GM12878 (cell line): ENCODE measurements at regions not wholly inside any gene's neighbourhood (a gene's known extent, or its start where the extent isn't known, plus 50 kb on each side); places are given as distances from the start of the nearest gene placed in this dataset.

Experiments
- ATAC-seq: fragments of 200-7000 bp; cut with Tn5 transposase; 3 replicates; pipeline ENCODE4 v1.9.1; 2020; ENCODE audit warnings: mild to moderate bottlenecking, moderate library complexity
- BruUV-seq: library from RNA; stranded (reverse); fragments of 400-500 nt; replicated peaks from 2 replicates; lab custom pipeline; 2021; lab: Mats Ljungman, UMichigan
- CTCF ChIA-PET: fragments of 300-600 bp; sonication (Branson Sonifier 250); formaldehyde crosslinking; extraction: SDS; loops from one replicate; lab custom pipeline; 2021; ENCODE audit warnings: inconsistent platforms; lab: Yijun Ruan, JAX
- POLR2A ChIA-PET: fragments of 350-600 bp; formaldehyde crosslinking; extraction: SDS; loops from one replicate; lab custom pipeline; 2021; ENCODE audit warnings: inconsistent platforms; lab: Charles Lee
- RAD21 ChIA-PET: fragments of 300-600 bp; sonication (Branson Sonifier 250); formaldehyde crosslinking; loops from one replicate; lab custom pipeline; 2023; ENCODE audit warnings: antibody characterized with exemption; ENCODE audit not compliant: unreplicated experiment; lab: Charles Lee
- SMC1A ChIA-PET: fragments of 300-600 bp; sonication (Branson Sonifier 250); formaldehyde crosslinking; loops from one replicate; lab custom pipeline; 2023; ENCODE audit not compliant: unreplicated experiment, uncharacterized antibody; lab: Charles Lee
- DNase-seq: peaks from one replicate; pipeline ENCODE4 v3.0.0-alpha.2; 2011; ENCODE audit warnings: low read depth, low spot score
- FAIRE-seq: peaks from 3 replicates; lab custom pipeline; 2011; peaks lifted over from hg19 to GRCh38; lab: Jason Lieb, UNC
- H2AFZ ChIP-seq: 2 replicates; pipeline ENCODE4 v1.6.0; 2011; ENCODE audit warnings: low read depth, low read length, control low read depth; ENCODE audit not compliant: control insufficient read depth
- H3K27ac ChIP-seq: 2 replicates; pipeline ENCODE4 v1.5.1; 2011; ENCODE audit warnings: control low read depth; ENCODE audit not compliant: control insufficient read depth, insufficient read depth
- H3K27me3 ChIP-seq, 2 experiments: replicated peaks in 1 of 2; 2 replicates each; pipeline versions ENCODE4 v1.6.0 to v1.6.1; 2011; ENCODE audit warnings: low read length in 1 of 2; ENCODE audit not compliant: control insufficient read depth in 2 of 2, insufficient read depth in 2 of 2
- H3K36me3 ChIP-seq, 2 experiments: 2 replicates each; pipeline ENCODE4 v1.5.1; 2011; ENCODE audit warnings: low read length in 1 of 2; ENCODE audit not compliant: control insufficient read depth in 2 of 2, insufficient read depth in 2 of 2
- H3K4me1 ChIP-seq: 2 replicates; pipeline ENCODE4 v1.6.1; 2011; ENCODE audit warnings: mild to moderate bottlenecking, low read length, moderate library complexity, mixed read lengths; ENCODE audit not compliant: control insufficient read depth, insufficient read depth
- H3K4me2 ChIP-seq: 2 replicates; pipeline ENCODE4 v1.6.0; 2011; ENCODE audit warnings: control low read depth; ENCODE audit not compliant: control insufficient read depth, insufficient read depth
- H3K4me3 ChIP-seq: fragments of 200-600 bp; sonication (generic); 2 replicates; pipeline ENCODE4 v1.5.1; 2016
- H3K79me2 ChIP-seq: 2 replicates; pipeline ENCODE4 v1.6.0; 2011; ENCODE audit warnings: low read length; ENCODE audit not compliant: control insufficient read depth, insufficient read depth
- H3K9ac ChIP-seq: 2 replicates; pipeline ENCODE4 v1.8.0; 2011; ENCODE audit warnings: low read length, control low read depth, mixed read lengths; ENCODE audit not compliant: control insufficient read depth, insufficient read depth
- H3K9me3 ChIP-seq: replicated peaks from 3 replicates; pipeline ENCODE4 v1.5.1; 2011; ENCODE audit warnings: mild to moderate bottlenecking, low read length; ENCODE audit not compliant: control insufficient read depth, insufficient read depth
- H4K20me1 ChIP-seq: 2 replicates; pipeline ENCODE4 v1.6.0; 2011; ENCODE audit not compliant: control insufficient read depth, insufficient read depth
- BRCA1 ChIP-seq: IDR thresholded peaks from 2 replicates; pipeline ENCODE4 v1.6.1; 2011; ENCODE audit warnings: low read depth, low read length, improper control_type of control experiment
- CBX3 ChIP-seq: fragments of 200-600 bp; sonication (generic); IDR thresholded peaks from 2 replicates; pipeline ENCODE4 v1.6.1; 2016; ENCODE audit warnings: low read depth, borderline replicate concordance
- ETV6 ChIP-seq, 2 experiments: fragments of 450-650 bp in 1 of 2; IDR thresholded peaks in 1 of 2; conservative IDR thresholded peaks in 1 of 2; 2 replicates each; pipeline ENCODE4 v1.6.1; 2014; ENCODE audit warnings: antibody characterized with exemption in 1 of 2, borderline replicate concordance in 1 of 2, low read depth in 1 of 2, mild to moderate bottlenecking in 1 of 2, moderate library complexity in 1 of 2
- IRF4 ChIP-seq: IDR thresholded peaks from 2 replicates; pipeline ENCODE4 v1.6.1; 2011; ENCODE audit warnings: low read depth, low read length
- KLF5 ChIP-seq: fragments of 450-650 bp; IDR thresholded peaks from 2 replicates; pipeline ENCODE4 v1.6.1; 2014; ENCODE audit warnings: mild to moderate bottlenecking; ENCODE audit not compliant: partially characterized antibody
- LARP7 ChIP-seq: fragments of 450-650 bp; IDR thresholded peaks from 2 replicates; pipeline ENCODE4 v1.6.1; 2017; ENCODE audit warnings: mild to moderate bottlenecking
- MTA3 ChIP-seq: IDR thresholded peaks from 2 replicates; pipeline ENCODE4 v1.6.1; 2012; ENCODE audit warnings: low read length, inconsistent platforms, borderline replicate concordance
- MXI1 ChIP-seq: fragments of 150-350 bp; IDR thresholded peaks from 2 replicates; pipeline ENCODE4 v1.6.1; 2011; ENCODE audit warnings: low read depth, mild to moderate bottlenecking, inconsistent platforms, low read length, improper control_type of control experiment
- PML ChIP-seq: IDR thresholded peaks from 2 replicates; pipeline ENCODE4 v1.6.1; 2012; ENCODE audit warnings: low read length, inconsistent platforms
- TCF3 ChIP-seq: IDR thresholded peaks from 2 replicates; pipeline ENCODE4 v1.6.1; 2012; ENCODE audit warnings: low read depth, mild to moderate bottlenecking, low read length, borderline replicate concordance; ENCODE audit not compliant: insufficient read depth
- ZNF384 ChIP-seq: IDR thresholded peaks from 2 replicates; pipeline ENCODE4 v1.6.1; 2012; ENCODE audit warnings: low read depth, mild to moderate bottlenecking, low read length, improper control_type of control experiment, borderline replicate concordance
- WGBS: methylation state at CpG from one replicate; pipeline ENCODE4 v1.1.6; 2016; ENCODE audit warnings: low lambda C conversion rate; ENCODE audit not compliant: insufficient replicate concordance, insufficient coverage; ENCODE audit errors: missing lambda C conversion rate; 5-methylcytosine and 5-hydroxymethylcytosine counted together
- in situ Hi-C: fragments of 300-500 bp; cut with MboI; formaldehyde crosslinking; loops from 9 replicates; pipeline ENCODE4 v1.14.3; 2018; ENCODE audit warnings: mixed read lengths
- intact Hi-C: fragments of 100-400 bp; cut with micrococcal nuclease; formaldehyde crosslinking; loops from one replicate; pipeline ENCODE4 v1.14.2; 2022; ENCODE audit not compliant: unreplicated experiment
- TF ChIP-seq, protein P1 (sequence below): IDR thresholded peaks from 2 replicates; pipeline ENCODE4 v1.6.1; 2012; ENCODE audit warnings: low read length, inconsistent platforms
- TF ChIP-seq, protein P2 (sequence below): IDR thresholded peaks from 2 replicates; pipeline ENCODE4 v1.6.1; 2011; ENCODE audit warnings: mild to moderate bottlenecking, low read depth, low read length, moderate library complexity; ENCODE audit not compliant: insufficient replicate concordance
- TF ChIP-seq, protein P3 (sequence below): fragments of 450-650 bp; IDR thresholded peaks from 2 replicates; pipeline ENCODE4 v1.6.1; 2016; ENCODE audit warnings: mild to moderate bottlenecking
- TF ChIP-seq, protein P4 (sequence below): fragments of 150-350 bp; IDR thresholded peaks from 2 replicates; pipeline ENCODE4 v1.6.1; 2016; ENCODE audit warnings: low read depth, low read length

DNA sequence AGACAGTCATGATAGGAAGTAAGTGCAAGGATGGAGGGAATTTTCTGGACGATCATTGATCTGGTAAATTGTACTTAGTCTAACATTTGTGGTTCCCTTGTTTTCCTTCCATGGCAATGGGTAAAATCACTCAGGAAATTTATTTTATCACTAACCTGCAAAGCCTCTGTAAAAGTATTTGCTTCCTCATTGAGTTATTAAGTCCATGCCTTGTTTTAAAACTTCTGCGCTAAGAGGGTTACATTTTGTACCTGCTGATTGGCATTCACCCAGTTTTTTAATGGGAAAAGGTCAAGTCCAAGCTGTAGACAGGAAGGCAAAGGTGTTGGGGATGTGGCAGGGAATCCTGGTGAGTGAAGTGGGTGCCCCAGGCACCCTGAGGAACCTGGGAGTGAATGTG, 146.2 kb upstream of the NR2F2 start:
- 97% methylated on average over 2 of the region's 2 CpGs for WGBS
- FAIRE-seq = no peak

More for the DNA sequence above, 146.2 kb upstream of the NR2F2 start:
- Histone ChIP-seq H3K9me3 (no peaks in the 10 kb centered on the region), H3K36me3 (no peaks in the 10 kb centered on the region)
- TF ChIP-seq, protein P1, sequence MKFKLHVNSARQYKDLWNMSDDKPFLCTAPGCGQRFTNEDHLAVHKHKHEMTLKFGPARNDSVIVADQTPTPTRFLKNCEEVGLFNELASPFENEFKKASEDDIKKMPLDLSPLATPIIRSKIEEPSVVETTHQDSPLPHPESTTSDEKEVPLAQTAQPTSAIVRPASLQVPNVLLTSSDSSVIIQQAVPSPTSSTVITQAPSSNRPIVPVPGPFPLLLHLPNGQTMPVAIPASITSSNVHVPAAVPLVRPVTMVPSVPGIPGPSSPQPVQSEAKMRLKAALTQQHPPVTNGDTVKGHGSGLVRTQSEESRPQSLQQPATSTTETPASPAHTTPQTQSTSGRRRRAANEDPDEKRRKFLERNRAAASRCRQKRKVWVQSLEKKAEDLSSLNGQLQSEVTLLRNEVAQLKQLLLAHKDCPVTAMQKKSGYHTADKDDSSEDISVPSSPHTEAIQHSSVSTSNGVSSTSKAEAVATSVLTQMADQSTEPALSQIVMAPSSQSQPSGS = no peak
- TF ChIP-seq, protein P2, sequence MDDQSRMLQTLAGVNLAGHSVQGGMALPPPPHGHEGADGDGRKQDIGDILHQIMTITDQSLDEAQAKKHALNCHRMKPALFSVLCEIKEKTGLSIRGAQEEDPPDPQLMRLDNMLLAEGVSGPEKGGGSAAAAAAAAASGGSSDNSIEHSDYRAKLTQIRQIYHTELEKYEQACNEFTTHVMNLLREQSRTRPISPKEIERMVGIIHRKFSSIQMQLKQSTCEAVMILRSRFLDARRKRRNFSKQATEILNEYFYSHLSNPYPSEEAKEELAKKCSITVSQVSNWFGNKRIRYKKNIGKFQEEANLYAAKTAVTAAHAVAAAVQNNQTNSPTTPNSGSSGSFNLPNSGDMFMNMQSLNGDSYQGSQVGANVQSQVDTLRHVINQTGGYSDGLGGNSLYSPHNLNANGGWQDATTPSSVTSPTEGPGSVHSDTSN = no peak
- no peak for TF ChIP-seq PML
- TF ChIP-seq ZNF384 = no peak
- no peak for TF ChIP-seq IRF4
- TF ChIP-seq CBX3 = no peak
- no peak for TF ChIP-seq MTA3
- no peak for TF ChIP-seq KLF5
- no peak for TF ChIP-seq BRCA1
- TF ChIP-seq, protein P3, sequence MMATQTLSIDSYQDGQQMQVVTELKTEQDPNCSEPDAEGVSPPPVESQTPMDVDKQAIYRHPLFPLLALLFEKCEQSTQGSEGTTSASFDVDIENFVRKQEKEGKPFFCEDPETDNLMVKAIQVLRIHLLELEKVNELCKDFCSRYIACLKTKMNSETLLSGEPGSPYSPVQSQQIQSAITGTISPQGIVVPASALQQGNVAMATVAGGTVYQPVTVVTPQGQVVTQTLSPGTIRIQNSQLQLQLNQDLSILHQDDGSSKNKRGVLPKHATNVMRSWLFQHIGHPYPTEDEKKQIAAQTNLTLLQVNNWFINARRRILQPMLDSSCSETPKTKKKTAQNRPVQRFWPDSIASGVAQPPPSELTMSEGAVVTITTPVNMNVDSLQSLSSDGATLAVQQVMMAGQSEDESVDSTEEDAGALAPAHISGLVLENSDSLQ = no peak
- TF ChIP-seq, protein P4, sequence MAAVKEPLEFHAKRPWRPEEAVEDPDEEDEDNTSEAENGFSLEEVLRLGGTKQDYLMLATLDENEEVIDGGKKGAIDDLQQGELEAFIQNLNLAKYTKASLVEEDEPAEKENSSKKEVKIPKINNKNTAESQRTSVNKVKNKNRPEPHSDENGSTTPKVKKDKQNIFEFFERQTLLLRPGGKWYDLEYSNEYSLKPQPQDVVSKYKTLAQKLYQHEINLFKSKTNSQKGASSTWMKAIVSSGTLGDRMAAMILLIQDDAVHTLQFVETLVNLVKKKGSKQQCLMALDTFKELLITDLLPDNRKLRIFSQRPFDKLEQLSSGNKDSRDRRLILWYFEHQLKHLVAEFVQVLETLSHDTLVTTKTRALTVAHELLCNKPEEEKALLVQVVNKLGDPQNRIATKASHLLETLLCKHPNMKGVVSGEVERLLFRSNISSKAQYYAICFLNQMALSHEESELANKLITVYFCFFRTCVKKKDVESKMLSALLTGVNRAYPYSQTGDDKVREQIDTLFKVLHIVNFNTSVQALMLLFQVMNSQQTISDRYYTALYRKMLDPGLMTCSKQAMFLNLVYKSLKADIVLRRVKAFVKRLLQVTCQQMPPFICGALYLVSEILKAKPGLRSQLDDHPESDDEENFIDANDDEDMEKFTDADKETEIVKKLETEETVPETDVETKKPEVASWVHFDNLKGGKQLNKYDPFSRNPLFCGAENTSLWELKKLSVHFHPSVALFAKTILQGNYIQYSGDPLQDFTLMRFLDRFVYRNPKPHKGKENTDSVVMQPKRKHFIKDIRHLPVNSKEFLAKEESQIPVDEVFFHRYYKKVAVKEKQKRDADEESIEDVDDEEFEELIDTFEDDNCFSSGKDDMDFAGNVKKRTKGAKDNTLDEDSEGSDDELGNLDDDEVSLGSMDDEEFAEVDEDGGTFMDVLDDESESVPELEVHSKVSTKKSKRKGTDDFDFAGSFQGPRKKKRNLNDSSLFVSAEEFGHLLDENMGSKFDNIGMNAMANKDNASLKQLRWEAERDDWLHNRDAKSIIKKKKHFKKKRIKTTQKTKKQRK = no peak
- no peak for TF ChIP-seq ETV6 (conservative IDR thresholded peaks at IDR 0.05 in 1 of 2, IDR thresholded peaks at IDR 0.05 in 1 of 2; ENCODE audit: borderline replicate concordance in 1 of 2, low read depth in 1 of 2)
- no peak for TF ChIP-seq MXI1
- no peak for TF ChIP-seq TCF3
- TF ChIP-seq LARP7 = no peak
- TF ChIP-seq, all 136 proteins: peak for 0
- intact Hi-C loops (no loop called here), in situ Hi-C loops (no loop called here)
- H3K4me3 ChIP-seq = no peak overlapping the region
- H3K27ac ChIP-seq = no peak overlapping the region
- no peaks in the 10 kb centered on the region for H4K20me1 ChIP-seq
- H3K4me2 ChIP-seq = no peak overlapping the region
- H3K4me1 ChIP-seq = no peaks in the 10 kb centered on the region
- BruUV-seq = no TSS peak
- CTCF ChIA-PET = no interaction called here
- SMC1A ChIA-PET = interaction anchor here (1.0 to 1.3 kb wide), 2 partner anchors 102 to 111 kb away, joined by 3 to 5 read pairs; no protein-coding TSS in a partner anchor
- H2AFZ ChIP-seq = no peak overlapping the region; the same call in 1 of the 2 replicates
- RAD21 ChIA-PET = interaction anchor here (0.5 kb wide), 1 partner anchor 269 kb away, joined by 3 read pairs; no protein-coding TSS in a partner anchor
- no peak for ATAC-seq
- POLR2A ChIA-PET = no interaction called here
- H3K27me3 ChIP-seq = no peaks in the 10 kb centered on the region
- H3K9ac ChIP-seq = no peak overlapping the region
- H3K79me2 ChIP-seq = no peaks in the 10 kb centered on the region
- DNase-seq = no peak
